Panc1 (cell line): ENCODE measurements at regions not wholly inside any gene's neighbourhood (a gene's known extent, or its start where the extent isn't known, plus 50 kb on each side); places are given as distances from the start of the nearest gene placed in this dataset.

ENCODE experiments used
- ATAC-seq: fragments of 200-7000 bp; cut with Tn5 transposase; 2 replicates; pipeline ENCODE4 v1.9.1; 2020; ENCODE audit warnings: mild to moderate bottlenecking, moderate library complexity
- BruUV-seq: library from RNA; stranded (reverse); fragments of 400-500 nt; replicated peaks from 2 replicates; lab custom pipeline; 2021; lab: Mats Ljungman, UMichigan
- CTCF ChIA-PET: fragments of 300-600 bp; sonication (Branson Sonifier 250); formaldehyde crosslinking; loops from one replicate; lab custom pipeline; 2022; ENCODE audit warnings: antibody characterized with exemption; lab: Charles Lee
- POLR2A ChIA-PET: fragments of 300-600 bp; sonication (Branson Sonifier 250); formaldehyde crosslinking; loops from one replicate; lab custom pipeline; 2022; ENCODE audit warnings: antibody characterized with exemption; lab: Charles Lee
- DNase-seq: peaks from one replicate; pipeline ENCODE4 v3.0.0-alpha.2; 2010; ENCODE audit warnings: low read depth, low spot score
- H3K27ac ChIP-seq: 2 replicates; pipeline ENCODE4 v1.5.1; 2011; ENCODE audit warnings: mild to moderate bottlenecking, low read length, inconsistent platforms
- H3K27me3 ChIP-seq: fragments of 200-500 bp; sonication (Bioruptor generic); 2 replicates; pipeline ENCODE4 v1.6.0; 2014; ENCODE audit warnings: low read length, inconsistent platforms; ENCODE audit not compliant: control insufficient read depth, insufficient read depth
- H3K36me3 ChIP-seq: fragments of 200-500 bp; sonication (Bioruptor generic); 2 replicates; pipeline ENCODE4 v1.5.1; 2014; ENCODE audit warnings: inconsistent platforms, mild to moderate bottlenecking, low read length, moderate library complexity; ENCODE audit not compliant: control insufficient read depth, insufficient read depth
- H3K4me1 ChIP-seq: 2 replicates; pipeline ENCODE4 v1.5.1; 2011; ENCODE audit warnings: inconsistent platforms, mild to moderate bottlenecking, low read length, moderate library complexity; ENCODE audit not compliant: control insufficient read depth, insufficient read depth
- H3K4me3 ChIP-seq, 2 experiments: 2 replicates each; pipeline ENCODE4 v1.5.1; 2011 to 2012; ENCODE audit warnings: low read depth in 2 of 2, low read length in 2 of 2, mild to moderate bottlenecking in 2 of 2, inconsistent platforms in 1 of 2, moderate library complexity in 1 of 2
- H3K9me3 ChIP-seq: fragments of 200-500 bp; sonication (Bioruptor generic); 2 replicates; pipeline ENCODE4 v1.5.1; 2014; ENCODE audit warnings: low read depth, mild to moderate bottlenecking, inconsistent platforms, low read length, moderate library complexity; ENCODE audit not compliant: control insufficient read depth, insufficient read depth
- POLR2AphosphoS5 ChIP-seq: IDR thresholded peaks from 2 replicates; pipeline ENCODE4 v1.6.1; 2012; ENCODE audit warnings: mild to moderate bottlenecking, low read depth, low read length, moderate library complexity
- REST ChIP-seq, 2 experiments: IDR thresholded peaks; 2 replicates each; pipeline ENCODE4 v1.6.1; 2011 to 2012; ENCODE audit warnings: low read depth in 2 of 2, control low read depth in 1 of 2, low read length in 1 of 2, mild to moderate bottlenecking in 1 of 2, moderate library complexity in 1 of 2; ENCODE audit not compliant: insufficient read depth in 1 of 2
- SIN3A ChIP-seq: IDR thresholded peaks from 2 replicates; pipeline ENCODE4 v1.6.1; 2012; ENCODE audit warnings: low read depth, mild to moderate bottlenecking, low read length, moderate library complexity, borderline replicate concordance; ENCODE audit not compliant: insufficient read depth
- TCF7L2 ChIP-seq: IDR thresholded peaks from 2 replicates; pipeline ENCODE4 v1.6.1; 2011; ENCODE audit warnings: mild to moderate bottlenecking, low read depth, low read length, inconsistent platforms
- in situ Hi-C: cut with HindIII; loops from 2 replicates; pipeline ENCODE4 v1.10.0; 2016; ENCODE audit warnings: low sequenced_read_pairs, low pct_unique_long_range_greater_than_20kb
- intact Hi-C: fragments of 100-400 bp; cut with micrococcal nuclease; formaldehyde crosslinking; loops from one replicate; pipeline ENCODE4 v1.10.0; 2022; ENCODE audit not compliant: unreplicated experiment
- TF ChIP-seq, protein P1 (sequence below): fragments of 450-650 bp; IDR thresholded peaks from 2 replicates; pipeline ENCODE4 v1.5.1; 2017; ENCODE audit warnings: mild to moderate bottlenecking

DNA sequence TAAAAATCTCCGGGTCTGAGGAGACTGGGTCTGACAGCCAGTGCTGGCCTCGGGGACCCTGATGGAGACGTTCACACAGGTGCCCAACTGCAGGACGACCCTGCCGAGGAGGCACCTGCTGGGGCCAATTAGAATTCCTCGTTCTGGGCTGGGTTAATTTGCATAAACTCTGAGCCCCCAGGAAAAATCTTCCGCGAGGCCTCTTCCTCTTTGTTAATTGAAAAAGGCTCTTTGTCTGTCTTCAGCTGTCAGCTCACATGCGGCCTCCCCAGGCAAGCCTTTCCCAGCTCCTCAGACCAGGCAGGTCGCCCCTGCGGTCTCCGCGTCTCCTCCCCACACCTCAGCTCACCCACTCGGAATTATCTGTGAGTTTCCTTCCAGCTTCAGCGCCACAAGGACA lies 400.2 kb downstream of the SEC14L1 start:
- Histone ChIP-seq H3K27ac (no peak overlapping the region), H3K36me3 (no peaks in the 10 kb centered on the region), H3K4me1 (0 out of 2 replicates have a peak, but pooled peaks cover 2% of the 10 kb centered on the region), H3K27me3 (peaks cover 5% of the 10 kb centered on the region; the same call in 1 of the 2 replicates), H3K4me3 (no peak overlapping the region), H3K9me3 (no peaks in the 10 kb centered on the region)
- CTCF ChIA-PET, result interaction anchor here (0.6 kb wide), 1 partner anchor 241 kb away, joined by 3 read pairs; no protein-coding TSS in a partner anchor
- in situ Hi-C loops, result no loop called here
- no peak for TF ChIP-seq TCF7L2
- no peak for TF ChIP-seq REST (IDR thresholded peaks at IDR 0.05; ENCODE audit: insufficient read depth in 1 of 2, low read depth in 2 of 2, low read length in 1 of 2)
- no peak for TF ChIP-seq POLR2AphosphoS5
- no peak for TF ChIP-seq SIN3A
- TF ChIP-seq, protein P1, sequence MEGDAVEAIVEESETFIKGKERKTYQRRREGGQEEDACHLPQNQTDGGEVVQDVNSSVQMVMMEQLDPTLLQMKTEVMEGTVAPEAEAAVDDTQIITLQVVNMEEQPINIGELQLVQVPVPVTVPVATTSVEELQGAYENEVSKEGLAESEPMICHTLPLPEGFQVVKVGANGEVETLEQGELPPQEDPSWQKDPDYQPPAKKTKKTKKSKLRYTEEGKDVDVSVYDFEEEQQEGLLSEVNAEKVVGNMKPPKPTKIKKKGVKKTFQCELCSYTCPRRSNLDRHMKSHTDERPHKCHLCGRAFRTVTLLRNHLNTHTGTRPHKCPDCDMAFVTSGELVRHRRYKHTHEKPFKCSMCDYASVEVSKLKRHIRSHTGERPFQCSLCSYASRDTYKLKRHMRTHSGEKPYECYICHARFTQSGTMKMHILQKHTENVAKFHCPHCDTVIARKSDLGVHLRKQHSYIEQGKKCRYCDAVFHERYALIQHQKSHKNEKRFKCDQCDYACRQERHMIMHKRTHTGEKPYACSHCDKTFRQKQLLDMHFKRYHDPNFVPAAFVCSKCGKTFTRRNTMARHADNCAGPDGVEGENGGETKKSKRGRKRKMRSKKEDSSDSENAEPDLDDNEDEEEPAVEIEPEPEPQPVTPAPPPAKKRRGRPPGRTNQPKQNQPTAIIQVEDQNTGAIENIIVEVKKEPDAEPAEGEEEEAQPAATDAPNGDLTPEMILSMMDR, result no peak
- DNase-seq (no peak), ATAC-seq (no peak)
- POLR2A ChIA-PET, result no interaction called here
- intact Hi-C loops, result loop anchor here (5.0 to 10.0 kb wide), 2 partner anchors 234 to 416 kb away; partner anchors contain the start of gene TNRC6C
- BruUV-seq, result no TSS peak

DNA sequence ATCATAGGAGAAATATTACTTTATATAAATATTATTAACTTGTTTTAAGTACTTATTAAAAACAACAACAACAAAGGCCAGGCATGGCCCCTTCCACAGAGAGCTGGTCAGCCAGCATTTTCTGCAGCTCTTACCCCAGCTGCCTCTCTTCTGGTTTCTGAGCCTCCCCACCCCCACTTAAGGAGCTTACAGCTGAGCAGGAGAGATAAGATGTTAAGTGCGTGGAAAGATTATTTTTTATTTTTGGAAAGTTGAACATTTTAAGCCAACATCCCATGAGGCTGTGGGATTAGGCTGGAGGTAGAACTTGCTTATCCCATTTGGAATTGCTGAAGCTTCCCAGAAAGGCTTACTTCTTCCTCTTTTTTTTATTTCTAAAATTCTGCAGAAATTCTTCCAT lies 401.2 kb downstream of the SEC14L1 start:
- in situ Hi-C loops, result no loop called here
- ATAC-seq (no peak), DNase-seq (no peak)
- TF ChIP-seq, protein P1, result no peak
- no peak for TF ChIP-seq REST (IDR thresholded peaks at IDR 0.05; ENCODE audit: insufficient read depth in 1 of 2, low read depth in 2 of 2, low read length in 1 of 2)
- no peak for TF ChIP-seq POLR2AphosphoS5
- no peak for TF ChIP-seq TCF7L2
- no peak for TF ChIP-seq SIN3A
- intact Hi-C loops, result loop anchor here (1.0 to 10.0 kb wide), 3 partner anchors 233 to 471 kb away; partner anchors contain the start of gene TNRC6C
- POLR2A ChIA-PET, result no interaction called here
- peaks cover 2% of the 10 kb centered on the region; the same call in 1 of the 2 replicates for H3K27me3 ChIP-seq
- no peak overlapping the region for H3K27ac ChIP-seq
- H3K4me3 ChIP-seq, result no peak overlapping the region
- CTCF ChIA-PET, result interaction anchor here (1.9 to 2.2 kb wide), 2 partner anchors 472 to 477 kb away, joined by 6 to 12 read pairs; no protein-coding TSS in a partner anchor
- H3K4me1 ChIP-seq, result 0 out of 2 replicates have a peak, but pooled peaks cover 2% of the 10 kb centered on the region
- H3K36me3 ChIP-seq, result no peaks in the 10 kb centered on the region
- no TSS peak for BruUV-seq
- no peaks in the 10 kb centered on the region for H3K9me3 ChIP-seq
